ENCODE measurements at regions not wholly inside any gene's neighbourhood (a gene's known extent, or its start where the extent isn't known, plus 50 kb on each side); places are given as distances from the start of the nearest gene placed in this dataset.

GRCh38 chr15:31448635-31448979 is 122.0 kb downstream of the KLF13 start (continued):
- TF ChIP-seq, protein P1, sequence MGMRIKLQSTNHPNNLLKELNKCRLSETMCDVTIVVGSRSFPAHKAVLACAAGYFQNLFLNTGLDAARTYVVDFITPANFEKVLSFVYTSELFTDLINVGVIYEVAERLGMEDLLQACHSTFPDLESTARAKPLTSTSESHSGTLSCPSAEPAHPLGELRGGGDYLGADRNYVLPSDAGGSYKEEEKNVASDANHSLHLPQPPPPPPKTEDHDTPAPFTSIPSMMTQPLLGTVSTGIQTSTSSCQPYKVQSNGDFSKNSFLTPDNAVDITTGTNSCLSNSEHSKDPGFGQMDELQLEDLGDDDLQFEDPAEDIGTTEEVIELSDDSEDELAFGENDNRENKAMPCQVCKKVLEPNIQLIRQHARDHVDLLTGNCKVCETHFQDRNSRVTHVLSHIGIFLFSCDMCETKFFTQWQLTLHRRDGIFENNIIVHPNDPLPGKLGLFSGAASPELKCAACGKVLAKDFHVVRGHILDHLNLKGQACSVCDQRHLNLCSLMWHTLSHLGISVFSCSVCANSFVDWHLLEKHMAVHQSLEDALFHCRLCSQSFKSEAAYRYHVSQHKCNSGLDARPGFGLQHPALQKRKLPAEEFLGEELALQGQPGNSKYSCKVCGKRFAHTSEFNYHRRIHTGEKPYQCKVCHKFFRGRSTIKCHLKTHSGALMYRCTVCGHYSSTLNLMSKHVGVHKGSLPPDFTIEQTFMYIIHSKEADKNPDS (CRISPR knock-in tag; IDR thresholded peaks at IDR 0.05), result no peak
- TF ChIP-seq EP300 (IDR thresholded peaks at IDR 0.05; ENCODE audit: low read depth in 2 of 2, low read length in 2 of 2), result no peak
- TF ChIP-seq EP300 (CRISPR knock-in tag; IDR thresholded peaks at IDR 0.05; ENCODE audit: borderline replicate concordance), result no peak
- TF ChIP-seq, protein P2, sequence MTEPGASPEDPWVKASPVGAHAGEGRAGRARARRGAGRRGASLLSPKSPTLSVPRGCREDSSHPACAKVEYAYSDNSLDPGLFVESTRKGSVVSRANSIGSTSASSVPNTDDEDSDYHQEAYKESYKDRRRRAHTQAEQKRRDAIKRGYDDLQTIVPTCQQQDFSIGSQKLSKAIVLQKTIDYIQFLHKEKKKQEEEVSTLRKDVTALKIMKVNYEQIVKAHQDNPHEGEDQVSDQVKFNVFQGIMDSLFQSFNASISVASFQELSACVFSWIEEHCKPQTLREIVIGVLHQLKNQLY (CRISPR knock-in tag; IDR thresholded peaks at IDR 0.05), result no peak
- TF ChIP-seq, protein P3, sequence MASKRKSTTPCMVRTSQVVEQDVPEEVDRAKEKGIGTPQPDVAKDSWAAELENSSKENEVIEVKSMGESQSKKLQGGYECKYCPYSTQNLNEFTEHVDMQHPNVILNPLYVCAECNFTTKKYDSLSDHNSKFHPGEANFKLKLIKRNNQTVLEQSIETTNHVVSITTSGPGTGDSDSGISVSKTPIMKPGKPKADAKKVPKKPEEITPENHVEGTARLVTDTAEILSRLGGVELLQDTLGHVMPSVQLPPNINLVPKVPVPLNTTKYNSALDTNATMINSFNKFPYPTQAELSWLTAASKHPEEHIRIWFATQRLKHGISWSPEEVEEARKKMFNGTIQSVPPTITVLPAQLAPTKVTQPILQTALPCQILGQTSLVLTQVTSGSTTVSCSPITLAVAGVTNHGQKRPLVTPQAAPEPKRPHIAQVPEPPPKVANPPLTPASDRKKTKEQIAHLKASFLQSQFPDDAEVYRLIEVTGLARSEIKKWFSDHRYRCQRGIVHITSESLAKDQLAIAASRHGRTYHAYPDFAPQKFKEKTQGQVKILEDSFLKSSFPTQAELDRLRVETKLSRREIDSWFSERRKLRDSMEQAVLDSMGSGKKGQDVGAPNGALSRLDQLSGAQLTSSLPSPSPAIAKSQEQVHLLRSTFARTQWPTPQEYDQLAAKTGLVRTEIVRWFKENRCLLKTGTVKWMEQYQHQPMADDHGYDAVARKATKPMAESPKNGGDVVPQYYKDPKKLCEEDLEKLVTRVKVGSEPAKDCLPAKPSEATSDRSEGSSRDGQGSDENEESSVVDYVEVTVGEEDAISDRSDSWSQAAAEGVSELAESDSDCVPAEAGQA (IDR thresholded peaks at IDR 0.05; ENCODE audit: low read depth), result no peak
- TF ChIP-seq, protein P3 (CRISPR knock-in tag; IDR thresholded peaks at IDR 0.05; ENCODE audit: borderline replicate concordance), result no peak
- TF ChIP-seq, protein P4, sequence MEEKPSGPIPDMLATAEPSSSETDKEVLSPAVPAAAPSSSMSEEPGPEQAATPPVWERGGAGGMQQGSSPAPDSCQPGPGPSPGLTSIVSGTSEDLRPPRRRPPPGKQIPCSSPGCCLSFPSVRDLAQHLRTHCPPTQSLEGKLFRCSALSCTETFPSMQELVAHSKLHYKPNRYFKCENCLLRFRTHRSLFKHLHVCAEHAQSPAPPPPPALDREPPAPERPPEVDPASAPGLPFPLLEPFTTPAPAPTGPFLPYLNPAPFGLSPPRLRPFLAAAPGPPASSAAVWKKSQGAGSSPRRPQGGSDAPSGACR (CRISPR knock-in tag; IDR thresholded peaks at IDR 0.05), result no peak
- no peak for TF ChIP-seq GATAD2A (CRISPR knock-in tag; IDR thresholded peaks at IDR 0.05)
- no peak for TF ChIP-seq ZNF256 (CRISPR knock-in tag; conservative IDR thresholded peaks at IDR 0.05)

Data from HepG2 (cell line).